MM.1S (cell line): ENCODE measurements at regions not wholly inside any gene's neighbourhood (a gene's known extent, or its start where the extent isn't known, plus 50 kb on each side); places are given as distances from the start of the nearest gene placed in this dataset.
"Not testable (repeated sequence)": the region's sequence is repeated elsewhere in the genome, so short reads cannot be mapped to it uniquely, and the experiment has no call there.

Experiments
- DNase-seq: peaks from one replicate; pipeline ENCODE4 v3.0.0-alpha.2; 2015
- H2AFZ ChIP-seq: fragments of 300-600 bp; sonication (generic); 2 replicates; pipeline ENCODE4 v1.6.0; 2016; ENCODE audit warnings: antibody characterized with exemption, low read length
- H3F3A ChIP-seq: fragments of 300-600 bp; sonication (generic); 2 replicates; pipeline ENCODE4 v1.6.1; 2016; ENCODE audit warnings: mild to moderate bottlenecking, antibody characterized with exemption, low read length, moderate library complexity, mixed read lengths; ENCODE audit not compliant: insufficient read depth
- H3K27ac ChIP-seq: fragments of 300-600 bp; sonication (generic); 2 replicates; pipeline ENCODE4 v1.5.1; 2016; ENCODE audit warnings: mild to moderate bottlenecking, low read length
- H3K27me3 ChIP-seq: fragments of 300-600 bp; sonication (generic); replicated peaks from 2 replicates; pipeline ENCODE4 v1.6.0; 2016; ENCODE audit warnings: low read length; ENCODE audit not compliant: insufficient read depth
- H3K36me3 ChIP-seq: fragments of 300-600 bp; sonication (generic); replicated peaks from 2 replicates; pipeline ENCODE4 v1.6.1; 2016; ENCODE audit warnings: mild to moderate bottlenecking, low read length, mixed read lengths; ENCODE audit not compliant: insufficient read depth
- H3K4me1 ChIP-seq: fragments of 300-600 bp; sonication (generic); 2 replicates; pipeline ENCODE4 v1.6.1; 2016; ENCODE audit warnings: low read length, mixed read lengths
- H3K4me2 ChIP-seq: fragments of 300-600 bp; sonication (generic); 2 replicates; pipeline ENCODE4 v1.6.0; 2016; ENCODE audit warnings: low read depth, low read length
- H3K4me3 ChIP-seq: fragments of 300-600 bp; sonication (generic); 2 replicates; pipeline ENCODE4 v1.5.1; 2016; ENCODE audit warnings: low read length, mixed read lengths
- H3K79me2 ChIP-seq: fragments of 300-600 bp; sonication (generic); 2 replicates; pipeline ENCODE4 v1.6.1; 2016; ENCODE audit warnings: mixed run types, low read length, mixed read lengths
- H3K9ac ChIP-seq: fragments of 300-600 bp; sonication (generic); 2 replicates; pipeline ENCODE4 v1.6.1; 2016; ENCODE audit warnings: low read length, mixed read lengths
- H3K9me2 ChIP-seq: fragments of 300-600 bp; sonication (generic); replicated peaks from 2 replicates; pipeline ENCODE4 v1.6.1; 2016; ENCODE audit warnings: mild to moderate bottlenecking, low read length, mixed read lengths; ENCODE audit not compliant: insufficient read depth
- H3K9me3 ChIP-seq: fragments of 300-600 bp; sonication (generic); replicated peaks from 2 replicates; pipeline ENCODE4 v1.6.1; 2016; ENCODE audit warnings: mild to moderate bottlenecking, low read length, mixed read lengths; ENCODE audit not compliant: insufficient read depth
- H4K20me1 ChIP-seq: fragments of 300-600 bp; sonication (generic); 2 replicates; pipeline ENCODE4 v1.6.1; 2016; ENCODE audit warnings: mild to moderate bottlenecking, low read length, moderate library complexity, mixed read lengths; ENCODE audit not compliant: insufficient read depth
- CTCF ChIP-seq: fragments of 300-600 bp; sonication (generic); IDR thresholded peaks from 2 replicates; pipeline ENCODE4 v1.5.1; 2016; ENCODE audit warnings: antibody characterized with exemption, low read length, mixed read lengths
- EZH2 ChIP-seq: fragments of 300-600 bp; sonication (generic); optimal IDR thresholded peaks from 2 replicates; pipeline ENCODE3; 2017; ENCODE audit warnings: low read depth, mild to moderate bottlenecking, antibody characterized with exemption, low read length, mixed read lengths
- EZH2phosphoT487 ChIP-seq: fragments of 300-600 bp; sonication (generic); IDR thresholded peaks from 2 replicates; pipeline ENCODE4 v1.6.1; 2018; ENCODE audit warnings: antibody characterized with exemption, low read length

DNA sequence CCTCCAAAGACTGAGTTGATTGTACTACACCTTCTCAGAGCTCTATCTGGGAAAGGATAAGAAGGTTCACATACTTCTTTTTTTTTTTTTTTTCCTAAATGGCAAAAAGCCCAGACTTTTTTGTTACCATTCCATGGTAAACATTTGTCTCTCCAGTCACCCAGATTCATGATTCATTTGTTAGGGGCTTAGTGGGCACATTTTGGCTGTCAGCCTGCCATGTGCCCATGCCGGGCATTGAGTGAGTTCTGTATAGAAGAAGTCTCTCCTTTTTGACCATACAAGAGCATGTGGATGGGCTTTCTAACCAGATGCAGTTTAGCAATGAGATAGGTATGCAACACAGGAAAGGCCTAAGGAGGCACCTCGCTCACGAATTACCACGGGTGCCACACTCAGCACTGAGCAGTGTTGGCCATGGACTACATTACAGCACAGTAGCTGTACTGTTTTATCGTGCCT lies 447.5 kb upstream of the HSF2 start:
- Histone ChIP-seq H3K36me3 (no peaks in the 10 kb centered on the region), H3K4me3 (no peak overlapping the region), H3K79me2 (no peaks in the 10 kb centered on the region), H3K4me2 (no peak overlapping the region), H3F3A (no peaks in the 10 kb centered on the region), H3K27ac (no peak overlapping the region), H3K27me3 (no peaks in the 10 kb centered on the region), H4K20me1 (no peaks in the 10 kb centered on the region), H3K9me3 (no peaks in the 10 kb centered on the region), H3K9me2 (no peaks in the 10 kb centered on the region), H2AFZ (no peak overlapping the region), H3K4me1 (no peaks in the 10 kb centered on the region), H3K9ac (no peak overlapping the region)
- TF ChIP-seq CTCF (no peak), EZH2 (no peak), EZH2phosphoT487 (no peak)
- no peak for DNase-seq

- not testable (repeated sequence) for H3K4me3 ChIP-seq, H4K20me1 ChIP-seq, H3K36me3 ChIP-seq, H3K9me2 ChIP-seq, DNase-seq, H3K9ac ChIP-seq, H3K4me2 ChIP-seq, H3K4me1 ChIP-seq, H3K27me3 ChIP-seq, H3K79me2 ChIP-seq, H3K9me3 ChIP-seq, H3F3A ChIP-seq, H2AFZ ChIP-seq, H3K27ac ChIP-seq
Observed at GRCh38 chr6:121955401-121955800, 444.1 kb upstream of the HSF2 start.

DNA sequence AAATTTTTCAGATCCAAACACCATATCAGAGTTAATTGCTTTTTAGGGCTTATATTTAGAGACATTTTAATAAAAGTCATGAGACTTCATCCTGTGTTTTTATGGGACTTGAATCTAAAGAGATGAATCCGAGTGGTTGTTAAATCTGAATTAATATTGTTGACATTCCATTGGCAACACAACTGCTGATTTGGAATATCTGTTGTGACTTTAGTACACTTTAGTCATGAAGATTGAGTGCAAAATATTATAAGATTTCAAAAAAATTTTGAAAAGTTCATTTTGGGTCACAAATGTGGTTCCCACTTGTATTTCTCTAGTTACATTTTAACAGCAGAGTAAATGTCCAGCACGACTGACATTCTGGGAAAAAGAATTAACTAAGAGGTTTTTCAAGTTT lies 442.7 kb upstream of the HSF2 start:
- H3K4me2 ChIP-seq, result no peak overlapping the region
- H3K27ac ChIP-seq, result no peak overlapping the region
- H3K4me3 ChIP-seq, result no peak overlapping the region
- H3K9ac ChIP-seq, result no peak overlapping the region
- H3K4me1 ChIP-seq, result no peaks in the 10 kb centered on the region
- H3K9me2 ChIP-seq, result no peaks in the 10 kb centered on the region
- H3K79me2 ChIP-seq, result no peaks in the 10 kb centered on the region
- H3K27me3 ChIP-seq, result no peaks in the 10 kb centered on the region
- H3K9me3 ChIP-seq, result no peaks in the 10 kb centered on the region
- no peaks in the 10 kb centered on the region for H3K36me3 ChIP-seq
- TF ChIP-seq CTCF (no peak), EZH2 (no peak), EZH2phosphoT487 (no peak)
- H4K20me1 ChIP-seq, result no peaks in the 10 kb centered on the region
- H2AFZ ChIP-seq, result no peak overlapping the region
- no peak for DNase-seq
- H3F3A ChIP-seq, result no peaks in the 10 kb centered on the region

DNA sequence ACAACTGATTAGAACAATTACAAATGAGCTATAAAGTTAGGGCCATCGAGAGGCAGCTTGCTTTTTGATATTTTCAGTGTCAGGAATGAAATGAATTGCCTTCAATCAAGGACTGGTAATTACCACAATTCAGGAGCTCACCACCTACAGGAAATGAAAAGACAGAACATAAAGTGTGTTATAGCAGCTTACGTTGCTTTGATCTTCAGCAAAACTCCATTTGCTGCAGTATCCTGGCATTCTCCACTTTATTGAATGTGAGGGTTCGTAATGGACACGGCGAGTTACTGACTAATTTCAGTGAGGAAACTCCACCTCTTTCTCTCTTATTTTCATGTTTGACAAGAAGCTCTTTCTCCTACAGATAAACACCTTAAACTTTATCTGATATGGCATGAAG lies 440.0 kb upstream of the HSF2 start:
- TF ChIP-seq EZH2phosphoT487 (no peak), CTCF (no peak), EZH2 (no peak)
- H2AFZ ChIP-seq, result no peak overlapping the region
- H3K9ac ChIP-seq, result no peak overlapping the region
- H3K4me1 ChIP-seq, result no peaks in the 10 kb centered on the region
- no peak overlapping the region for H3K4me2 ChIP-seq
- no peaks in the 10 kb centered on the region for H3K27me3 ChIP-seq
- no peak for DNase-seq
- no peaks in the 10 kb centered on the region for H3K9me2 ChIP-seq
- no peak overlapping the region for H3K27ac ChIP-seq
- H3K79me2 ChIP-seq, result no peaks in the 10 kb centered on the region
- no peaks in the 10 kb centered on the region for H3K9me3 ChIP-seq
- no peaks in the 10 kb centered on the region for H4K20me1 ChIP-seq
- no peak overlapping the region for H3K4me3 ChIP-seq
- H3F3A ChIP-seq, result no peaks in the 10 kb centered on the region
- H3K36me3 ChIP-seq, result no peaks in the 10 kb centered on the region
